Suppressor macrophage treated with lipopolysaccharide for 4 hours (primary cell): ENCODE measurements at regions not wholly inside any gene's neighbourhood (a gene's known extent, or its start where the extent isn't known, plus 50 kb on each side); places are given as distances from the start of the nearest gene placed in this dataset.

Experiments used
- DNase-seq: peaks from one replicate; pipeline ENCODE4 v3.0.0-alpha.2; 2020

- no peak for DNase-seq
Measured at GRCh38 chr1:39085174-39085573, 59.0 kb downstream of the NDUFS5 start.

GRCh38 chr1:39086386-39086785, 60.2 kb downstream of the NDUFS5 start:
- DNase-seq = no peak

GRCh38 chr1:39086865-39087409, 60.8 kb downstream of the NDUFS5 start:
- peak; percentile 58 for DNase-seq

GRCh38 chr1:39087435-39087834, 61.3 kb downstream of the NDUFS5 start:
- DNase-seq = no peak

GRCh38 chr1:39088658-39089057, 62.5 kb downstream of the NDUFS5 start:
- DNase-seq = no peak

- DNase-seq = no peak
Measured at GRCh38 chr1:39089931-39090521, 63.9 kb downstream of the NDUFS5 start.

- no peak for DNase-seq
Measured at GRCh38 chr1:39090757-39091380, 64.7 kb downstream of the NDUFS5 start.

- DNase-seq = peak; percentile 69
Measured at GRCh38 chr1:39091845-39092645, 65.9 kb downstream of the NDUFS5 start.

GRCh38 chr1:39094685-39095084, 68.5 kb downstream of the NDUFS5 start:
- DNase-seq = no peak

GRCh38 chr1:39098546-39099250, 72.5 kb downstream of the NDUFS5 start:
- DNase-seq = peak; percentile 89

GRCh38 chr1:39102537-39103327, 76.6 kb downstream of the NDUFS5 start:
- DNase-seq = peak; percentile 94

- peak; percentile 76 for DNase-seq
Measured at GRCh38 chr1:39103328-39104157, 77.4 kb downstream of the NDUFS5 start.

GRCh38 chr1:39104158-39105060, 78.3 kb downstream of the NDUFS5 start:
- peak; percentile 66 for DNase-seq

GRCh38 chr1:39105061-39105840, 79.1 kb downstream of the NDUFS5 start:
- peak; percentile 86 for DNase-seq

- peak; percentile 80 for DNase-seq
Measured at GRCh38 chr1:39105841-39106765, 80.0 kb downstream of the NDUFS5 start.

- DNase-seq = no peak
Measured at GRCh38 chr1:39106801-39107327, 80.7 kb downstream of the NDUFS5 start.

GRCh38 chr1:39107341-39108290, 81.5 kb downstream of the NDUFS5 start:
- no peak for DNase-seq
